ENCODE measurements at regions not wholly inside any gene's neighbourhood (a gene's known extent, or its start where the extent isn't known, plus 50 kb on each side); places are given as distances from the start of the nearest gene placed in this dataset.

DNA sequence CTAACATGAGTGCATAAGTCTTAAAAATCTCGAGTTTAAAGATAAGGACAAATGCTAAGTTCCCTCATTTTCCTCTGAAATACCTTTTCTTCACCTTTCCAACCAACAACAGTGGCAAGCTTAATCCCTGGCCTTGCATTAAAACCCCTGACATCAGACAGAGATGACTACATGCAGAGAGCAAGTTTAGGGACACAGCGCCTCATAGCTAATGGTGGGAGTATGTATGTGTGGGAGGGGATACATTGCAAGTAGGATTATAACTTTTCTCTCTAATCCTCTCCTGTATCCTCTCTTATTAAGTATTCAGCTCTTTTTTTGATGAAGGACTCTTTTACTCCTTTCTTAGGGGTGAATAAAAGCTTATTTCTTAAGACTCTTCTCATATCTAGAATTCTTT lies 547.1 kb downstream of the CCER1 start:
- Histone ChIP-seq H3K4me3 (ENCODE audit: low read depth, low read length) (no peak overlapping the region), H3K27me3 (ENCODE audit: control insufficient read depth, insufficient read depth, low read length) (no peaks in the 10 kb centered on the region), H3K36me3 (ENCODE audit: control insufficient read depth, insufficient read depth, low read length) (no peaks in the 10 kb centered on the region)
- TF ChIP-seq, protein P1, sequence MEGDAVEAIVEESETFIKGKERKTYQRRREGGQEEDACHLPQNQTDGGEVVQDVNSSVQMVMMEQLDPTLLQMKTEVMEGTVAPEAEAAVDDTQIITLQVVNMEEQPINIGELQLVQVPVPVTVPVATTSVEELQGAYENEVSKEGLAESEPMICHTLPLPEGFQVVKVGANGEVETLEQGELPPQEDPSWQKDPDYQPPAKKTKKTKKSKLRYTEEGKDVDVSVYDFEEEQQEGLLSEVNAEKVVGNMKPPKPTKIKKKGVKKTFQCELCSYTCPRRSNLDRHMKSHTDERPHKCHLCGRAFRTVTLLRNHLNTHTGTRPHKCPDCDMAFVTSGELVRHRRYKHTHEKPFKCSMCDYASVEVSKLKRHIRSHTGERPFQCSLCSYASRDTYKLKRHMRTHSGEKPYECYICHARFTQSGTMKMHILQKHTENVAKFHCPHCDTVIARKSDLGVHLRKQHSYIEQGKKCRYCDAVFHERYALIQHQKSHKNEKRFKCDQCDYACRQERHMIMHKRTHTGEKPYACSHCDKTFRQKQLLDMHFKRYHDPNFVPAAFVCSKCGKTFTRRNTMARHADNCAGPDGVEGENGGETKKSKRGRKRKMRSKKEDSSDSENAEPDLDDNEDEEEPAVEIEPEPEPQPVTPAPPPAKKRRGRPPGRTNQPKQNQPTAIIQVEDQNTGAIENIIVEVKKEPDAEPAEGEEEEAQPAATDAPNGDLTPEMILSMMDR (IDR thresholded peaks at IDR 0.05; ENCODE audit: insufficient read depth, low read depth, low read length), result no peak
- POLR2A ChIA-PET, result no interaction called here
- DNase-seq (ENCODE audit: low read depth), result no peak
- CTCF ChIA-PET, result interaction anchor here (1.0 kb wide), 1 partner anchor 674 kb away, joined by 3 read pairs; no protein-coding TSS in a partner anchor

DNA sequence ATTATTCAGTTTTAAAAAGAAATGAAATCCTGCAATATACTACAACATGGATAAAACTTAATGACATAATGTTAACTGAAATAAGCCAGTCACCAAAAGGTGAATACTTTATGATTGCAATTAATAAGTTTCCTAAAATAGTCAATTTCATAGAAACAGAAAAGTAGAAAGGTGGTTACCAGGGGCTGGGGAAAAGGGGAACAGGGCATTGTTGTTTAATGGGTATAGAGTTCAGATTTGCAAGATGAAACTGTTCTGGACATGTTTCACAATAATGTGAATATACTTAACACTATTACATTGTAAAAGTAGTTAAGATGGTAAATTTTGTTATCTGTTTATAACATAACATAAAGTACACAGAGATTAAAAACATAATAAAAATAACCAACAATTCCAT lies 550.9 kb downstream of the CCER1 start:
- POLR2A ChIA-PET, result no interaction called here
- DNase-seq (ENCODE audit: low read depth), result no peak
- H3K27me3 ChIP-seq (ENCODE audit: control insufficient read depth, insufficient read depth, low read length), result no peaks in the 10 kb centered on the region
- H3K4me3 ChIP-seq (ENCODE audit: low read depth, low read length), result no peak overlapping the region
- TF ChIP-seq, protein P1 (IDR thresholded peaks at IDR 0.05; ENCODE audit: insufficient read depth, low read depth, low read length), result no peak
- CTCF ChIA-PET, result no interaction called here
- H3K36me3 ChIP-seq (ENCODE audit: control insufficient read depth, insufficient read depth, low read length), result no peaks in the 10 kb centered on the region

DNA sequence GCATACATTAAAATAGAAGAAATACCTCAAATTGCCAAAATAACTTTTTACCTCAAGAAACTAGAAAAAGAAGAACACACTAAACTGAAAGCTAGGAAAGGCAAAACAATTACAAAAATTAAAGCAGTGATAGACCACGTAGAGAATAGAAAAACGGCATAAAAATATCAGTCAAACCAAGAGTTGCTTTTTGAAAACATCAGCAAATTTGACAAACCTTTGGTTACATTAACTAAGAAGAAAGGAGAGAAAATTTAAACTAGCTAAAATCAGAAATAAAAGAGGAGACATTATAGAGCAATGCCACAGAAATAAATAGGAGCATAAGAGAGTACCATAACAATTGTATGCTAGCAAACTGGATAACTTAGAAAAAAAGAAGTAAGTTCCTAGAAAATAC lies 553.8 kb downstream of the CCER1 start:
- Histone ChIP-seq H3K27me3 (ENCODE audit: control insufficient read depth, insufficient read depth, low read length) (no peaks in the 10 kb centered on the region), H3K4me3 (ENCODE audit: low read depth, low read length) (no peak overlapping the region), H3K36me3 (ENCODE audit: control insufficient read depth, insufficient read depth, low read length) (no peaks in the 10 kb centered on the region)
- DNase-seq (ENCODE audit: low read depth), result no peak
- ChIA-PET CTCF (no interaction called here), POLR2A (no interaction called here)
- TF ChIP-seq, protein P1 (IDR thresholded peaks at IDR 0.05; ENCODE audit: insufficient read depth, low read depth, low read length), result no peak

DNA sequence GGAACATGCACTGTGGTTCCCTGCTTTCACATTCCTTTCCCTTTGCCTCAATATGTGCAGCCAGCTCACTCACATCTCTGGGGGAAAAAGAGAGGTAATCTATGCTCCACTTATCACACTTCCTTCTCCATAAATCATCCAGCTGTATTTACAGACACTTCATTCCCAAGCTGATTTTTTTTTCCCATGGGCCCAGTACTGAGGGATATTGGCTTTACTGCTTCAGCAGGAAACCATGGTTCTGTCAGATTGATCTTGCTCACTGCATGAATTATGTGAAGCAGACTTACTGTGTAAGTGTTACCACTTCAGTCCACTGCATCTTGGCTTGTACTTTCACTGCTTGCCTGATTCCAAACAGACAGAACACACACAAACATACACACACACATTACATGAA lies 555.6 kb downstream of the CCER1 start:
- Histone ChIP-seq H3K36me3 (ENCODE audit: control insufficient read depth, insufficient read depth, low read length) (no peaks in the 10 kb centered on the region), H3K4me3 (ENCODE audit: low read depth, low read length) (no peak overlapping the region), H3K27me3 (ENCODE audit: control insufficient read depth, insufficient read depth, low read length) (no peaks in the 10 kb centered on the region)
- POLR2A ChIA-PET, result no interaction called here
- DNase-seq (ENCODE audit: low read depth), result no peak
- TF ChIP-seq, protein P1 (IDR thresholded peaks at IDR 0.05; ENCODE audit: insufficient read depth, low read depth, low read length), result no peak
- CTCF ChIA-PET, result no interaction called here

DNA sequence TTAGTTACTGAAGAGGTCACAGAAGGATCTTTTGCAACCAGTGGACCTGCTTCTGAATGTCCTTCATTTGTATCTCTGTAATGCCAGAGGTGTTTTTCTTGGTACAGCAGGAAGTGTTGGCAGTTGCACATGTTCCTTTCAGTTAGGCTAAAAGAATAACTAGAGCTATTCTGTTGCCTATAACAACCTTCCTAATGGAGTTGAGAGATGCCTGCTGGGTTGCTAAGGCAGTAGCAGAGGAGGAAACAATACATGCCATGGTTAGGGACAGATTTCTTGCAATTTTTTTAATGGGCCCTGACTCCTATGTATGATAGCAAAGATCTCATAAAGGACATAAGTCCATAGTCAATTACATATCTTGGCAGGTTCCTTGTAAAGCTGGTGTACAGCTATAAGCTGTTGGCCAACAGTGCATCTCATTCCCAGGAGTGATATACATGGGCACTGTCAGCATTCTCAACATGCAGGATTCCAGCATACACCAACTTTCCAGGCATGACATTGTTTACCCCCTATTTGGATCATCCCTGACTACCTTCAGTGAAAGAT lies 556.6 kb downstream of the CCER1 start:
- POLR2A ChIA-PET, result no interaction called here
- no peak for DNase-seq (ENCODE audit: low read depth)
- Histone ChIP-seq H3K4me3 (ENCODE audit: low read depth, low read length) (no peak overlapping the region), H3K27me3 (ENCODE audit: control insufficient read depth, insufficient read depth, low read length) (no peaks in the 10 kb centered on the region), H3K36me3 (ENCODE audit: control insufficient read depth, insufficient read depth, low read length) (no peaks in the 10 kb centered on the region)
- TF ChIP-seq, protein P1 (IDR thresholded peaks at IDR 0.05; ENCODE audit: insufficient read depth, low read depth, low read length), result no peak
- CTCF ChIA-PET, result no interaction called here

Data from BJ (cell line).